SH-SY5Y (cell line): ENCODE measurements at regions not wholly inside any gene's neighbourhood (a gene's known extent, or its start where the extent isn't known, plus 50 kb on each side); places are given as distances from the start of the nearest gene placed in this dataset.

Experiments
- GATA2 ChIP-seq: IDR thresholded peaks from 2 replicates; pipeline ENCODE4 v1.6.1; 2011; ENCODE audit warnings: mild to moderate bottlenecking, low read depth, low read length
- GATA3 ChIP-seq: IDR thresholded peaks from 2 replicates; pipeline ENCODE4 v1.6.1; 2011; ENCODE audit warnings: low read depth, mild to moderate bottlenecking, low read length, moderate library complexity

DNA sequence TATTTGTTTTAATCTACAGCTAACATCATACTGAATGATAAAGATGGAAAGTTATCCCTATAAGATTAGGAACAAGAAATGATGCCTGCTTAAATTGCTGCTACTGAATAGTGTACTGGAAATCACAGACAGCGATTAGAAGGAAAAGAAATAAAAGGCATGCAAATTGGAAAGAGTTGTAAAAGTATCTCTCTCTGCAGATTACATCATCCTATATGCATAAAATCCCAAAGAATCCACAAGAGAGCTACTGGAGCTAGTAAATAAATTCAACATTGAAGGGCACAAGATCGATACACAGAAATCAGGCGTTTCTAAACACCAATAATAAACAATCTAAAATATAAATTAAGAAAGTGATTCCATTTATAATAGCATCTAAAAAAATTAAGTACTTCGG lies 75.3 kb upstream of the SIMC1 start:
- no peak for TF ChIP-seq GATA3
- no peak for TF ChIP-seq GATA2

DNA sequence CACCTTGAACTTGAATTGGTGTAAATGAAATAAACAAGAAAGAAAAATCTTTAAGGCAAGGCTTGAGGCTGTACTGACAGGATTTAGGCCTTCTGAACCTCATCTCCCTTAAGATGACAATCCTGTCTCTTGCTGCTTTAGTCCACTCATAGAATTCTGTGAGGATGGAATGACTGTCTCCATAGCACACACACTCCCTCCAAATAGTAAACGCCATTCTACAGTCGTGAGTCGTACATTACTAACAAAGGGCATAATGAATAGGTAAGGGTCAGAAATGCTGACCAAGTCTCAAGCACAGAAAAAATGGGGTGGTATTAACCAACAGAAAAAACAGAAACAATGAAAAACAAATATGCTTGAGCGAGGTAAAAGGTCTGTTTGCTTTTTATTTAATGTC lies 71.8 kb upstream of the SIMC1 start:
- TF ChIP-seq GATA2, result no peak
- no peak for TF ChIP-seq GATA3

DNA sequence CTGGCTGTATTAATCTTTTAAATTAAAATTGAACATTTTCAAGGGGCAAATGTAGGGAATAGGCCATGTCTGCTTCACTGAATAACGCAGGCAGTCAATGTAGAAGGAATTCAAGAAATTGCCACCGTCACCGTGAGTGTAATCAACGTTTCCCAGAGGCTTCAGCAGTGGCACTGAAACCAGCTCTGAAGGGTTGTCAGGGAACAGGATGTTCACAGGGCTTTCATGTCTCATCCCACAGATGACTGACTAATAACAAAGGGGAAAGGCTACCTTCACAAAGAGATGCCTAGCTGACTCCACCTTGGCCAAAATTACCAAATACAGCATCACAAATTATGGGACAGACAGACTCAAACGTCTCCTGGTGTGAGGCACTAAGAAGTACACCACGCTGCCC lies 70.4 kb upstream of the SIMC1 start:
- TF ChIP-seq GATA2 (no peak), GATA3 (no peak)

DNA sequence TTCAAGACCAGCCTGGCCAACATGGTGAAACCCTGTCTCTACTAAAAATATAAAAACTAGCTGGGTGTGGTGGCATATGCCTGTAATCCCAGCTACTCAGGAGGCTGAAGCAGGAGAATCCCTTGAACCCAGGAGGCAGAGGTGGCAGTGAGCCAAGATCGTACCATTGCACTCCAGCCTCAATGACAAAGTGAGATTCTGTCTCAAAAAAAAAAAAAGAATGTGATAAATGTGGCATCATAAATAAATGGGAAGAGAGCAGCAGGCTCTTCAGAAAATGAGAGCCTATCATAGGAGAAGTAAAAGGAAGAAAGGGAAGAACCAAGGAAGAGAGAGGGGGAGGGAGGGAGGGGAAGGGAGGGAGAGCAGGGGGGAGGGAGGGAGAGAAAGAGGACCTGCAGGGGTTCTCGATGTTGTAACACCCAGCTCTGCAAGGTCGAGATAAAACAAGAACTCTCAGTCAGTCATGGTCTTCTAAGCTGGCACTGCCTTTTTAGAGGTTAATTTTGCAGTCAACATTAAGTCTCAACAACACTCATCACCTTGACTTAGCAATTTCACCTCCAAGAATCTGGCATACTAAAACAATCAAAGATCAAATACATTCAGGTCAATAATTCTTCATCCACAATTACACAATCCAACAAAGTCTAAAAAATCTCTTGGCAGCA lies 68.7 kb upstream of the SIMC1 start:
- TF ChIP-seq GATA3, result no peak

DNA sequence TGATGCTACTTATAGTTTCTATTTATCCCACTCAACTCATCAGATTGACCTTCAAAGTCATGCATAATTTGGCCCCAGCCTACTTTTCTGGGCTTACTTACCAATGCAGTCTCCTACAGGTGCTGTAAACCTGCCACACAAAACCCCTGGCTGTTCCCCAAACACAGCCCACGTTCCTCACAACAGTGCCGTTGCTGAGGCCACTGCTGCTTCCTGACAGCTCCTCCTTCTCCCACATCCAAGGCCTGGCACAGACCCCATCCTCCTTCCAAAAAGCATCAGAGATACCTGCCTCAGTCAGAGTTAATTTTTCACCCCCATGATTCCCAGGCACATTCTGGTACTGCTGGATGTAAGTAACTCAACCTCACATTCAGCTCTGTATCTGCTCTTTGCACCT lies 68.1 kb upstream of the SIMC1 start:
- no peak for TF ChIP-seq GATA3
- TF ChIP-seq GATA2, result no peak

DNA sequence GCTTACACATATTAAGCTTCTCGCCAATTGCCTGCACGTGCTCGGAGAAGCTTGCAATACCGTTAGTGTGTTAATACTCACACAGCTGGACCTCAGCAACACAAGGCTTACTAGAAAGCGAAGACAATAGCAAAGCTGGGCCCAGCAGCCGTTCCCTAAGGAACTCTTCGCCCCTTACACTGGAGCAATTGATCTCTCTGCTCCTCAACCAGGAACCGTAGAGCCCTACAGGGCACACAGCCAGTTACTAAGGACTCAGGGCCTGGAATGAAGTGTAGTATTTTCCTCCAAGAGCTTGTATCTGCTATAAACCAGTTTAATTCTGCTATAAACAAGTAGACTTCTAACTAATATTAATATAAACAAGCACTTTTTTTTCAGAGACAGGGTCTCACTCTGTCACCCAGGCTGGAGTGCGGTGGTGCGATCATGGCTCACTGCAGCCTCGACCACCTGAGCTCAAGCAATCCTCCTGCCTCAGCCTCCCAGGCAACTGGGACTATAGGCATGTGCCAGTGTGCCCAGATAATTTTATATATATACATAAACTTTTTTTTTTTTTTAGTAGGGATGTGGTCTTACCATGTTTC lies 67.0 kb upstream of the SIMC1 start:
- TF ChIP-seq GATA2 (no peak), GATA3 (no peak)

DNA sequence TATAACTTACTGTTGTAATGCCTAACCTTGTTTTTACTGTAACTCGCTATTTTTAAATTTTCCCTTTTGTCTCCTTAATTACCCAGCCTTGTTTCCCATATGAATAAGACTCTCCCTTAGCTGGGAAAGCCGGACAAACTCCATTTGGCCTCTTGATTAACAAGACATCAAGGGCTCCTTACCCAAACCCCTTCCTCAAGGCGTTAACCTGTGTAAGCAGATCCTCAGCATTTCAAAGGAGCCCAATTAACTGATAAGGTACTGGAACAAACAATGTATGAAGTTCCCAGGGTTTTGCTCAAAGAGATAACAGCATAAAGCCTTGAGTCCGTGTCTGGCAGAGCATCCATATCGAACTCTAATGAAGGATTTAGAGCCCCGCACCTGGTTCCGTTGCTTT lies 66.0 kb upstream of the SIMC1 start:
- TF ChIP-seq GATA3, result no peak

DNA sequence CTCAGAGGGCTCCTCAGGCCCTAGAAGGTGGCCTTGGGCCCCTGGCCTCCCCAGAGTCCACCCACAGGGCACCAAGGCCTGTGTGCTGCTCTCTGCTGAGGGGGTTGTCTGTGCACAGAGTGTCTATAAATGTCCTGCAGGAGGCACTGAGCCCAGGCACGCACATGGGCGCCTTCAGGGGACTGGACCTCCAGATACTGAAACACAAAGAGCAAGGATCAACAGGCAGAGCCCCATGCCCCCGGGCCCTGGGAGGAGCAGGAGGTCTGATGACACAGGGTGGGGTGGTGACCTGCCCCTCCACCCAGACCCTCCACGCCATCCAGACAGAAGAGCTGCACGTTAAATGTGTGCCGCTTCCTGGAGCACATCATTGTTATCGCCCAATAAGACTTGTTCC lies 64.6 kb upstream of the SIMC1 start:
- TF ChIP-seq GATA2 (no peak), GATA3 (no peak)

DNA sequence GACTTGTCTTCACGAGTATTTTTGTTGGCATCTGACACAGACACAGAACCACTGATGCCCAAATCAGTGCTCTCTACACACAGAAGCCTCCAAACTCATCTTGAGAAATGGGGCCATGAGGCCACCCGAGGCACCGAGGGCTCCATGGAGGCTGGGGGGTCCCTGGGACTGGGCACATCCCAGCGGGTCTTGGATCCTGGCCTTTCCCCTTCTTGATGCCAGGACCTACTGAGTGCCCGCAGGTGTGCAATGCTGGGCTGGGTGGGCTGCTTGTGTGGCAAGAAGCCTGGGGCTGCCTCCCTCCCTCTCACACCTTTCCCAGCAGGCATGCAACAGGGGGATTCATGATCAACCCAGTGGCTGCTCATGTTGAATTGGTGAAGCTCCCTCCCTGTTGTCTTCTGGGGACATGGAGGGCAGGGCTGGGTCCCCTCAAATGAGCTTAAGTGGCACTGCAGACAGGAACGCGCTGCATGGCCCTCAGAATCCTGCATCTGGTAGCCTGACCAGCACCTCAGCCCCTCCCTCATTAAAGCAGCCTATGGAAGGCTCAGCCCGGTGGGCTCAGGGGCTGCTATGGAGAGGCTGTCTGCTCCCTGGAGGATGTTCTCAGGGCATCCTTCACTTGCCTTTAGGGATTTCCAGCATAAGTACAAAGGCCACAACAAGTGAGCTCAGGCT lies 63.7 kb upstream of the SIMC1 start:
- TF ChIP-seq GATA2 (no peak), GATA3 (no peak)

DNA sequence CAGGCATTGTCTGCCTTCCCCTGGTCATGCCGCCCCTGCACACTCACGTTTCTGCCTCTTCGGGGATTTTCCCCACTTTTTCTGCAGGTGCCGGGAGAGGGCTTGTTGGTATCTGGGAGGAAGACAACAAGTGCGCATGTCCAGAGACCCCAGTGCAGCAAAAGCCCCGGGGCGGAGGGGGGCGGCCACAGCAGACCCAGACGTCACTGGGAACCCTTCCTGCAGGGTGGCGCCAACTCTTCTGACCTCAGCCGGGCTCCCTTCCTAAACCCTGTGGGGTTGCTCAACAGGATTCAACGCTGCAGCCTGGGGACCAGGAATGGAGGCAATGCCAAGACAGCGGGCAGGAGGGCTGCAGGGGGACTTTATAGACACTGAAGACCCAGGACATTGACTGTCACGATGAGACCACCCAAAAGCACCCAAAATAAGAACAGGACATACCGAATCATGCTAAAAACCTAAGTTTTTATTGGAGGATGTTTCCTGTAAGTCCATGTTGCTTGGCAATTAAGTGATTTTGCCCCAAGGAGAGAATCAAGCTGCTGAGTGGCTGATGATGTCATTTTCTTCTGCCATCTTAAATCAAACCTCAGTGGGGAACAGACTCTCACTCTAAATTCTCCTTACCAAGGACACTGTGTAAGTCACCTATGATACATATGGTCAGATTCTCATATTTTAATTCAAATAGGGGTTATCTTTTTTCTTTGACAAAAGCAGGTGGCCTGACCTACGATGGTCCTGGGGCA lies 62.9 kb upstream of the SIMC1 start:
- no peak for TF ChIP-seq GATA2
- TF ChIP-seq GATA3, result no peak

DNA sequence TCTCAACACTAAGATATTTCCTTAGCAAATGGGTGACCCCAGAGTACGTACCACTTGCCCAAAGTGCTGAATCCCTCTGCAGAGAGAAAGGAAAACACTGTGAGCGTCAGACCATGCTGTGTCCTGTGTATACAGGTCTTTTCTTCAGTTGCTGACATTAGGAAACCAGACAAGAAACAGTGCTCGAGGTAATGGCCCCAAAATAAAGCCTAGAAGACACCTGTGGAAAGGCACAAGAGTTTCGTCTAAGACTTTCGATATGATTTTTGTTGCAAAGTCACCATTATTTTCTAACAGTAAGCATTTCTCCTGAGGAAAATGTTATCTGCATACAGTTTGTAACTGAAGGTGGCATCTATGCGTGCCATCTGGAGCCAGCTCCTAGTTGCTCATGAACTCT lies 62.0 kb upstream of the SIMC1 start:
- TF ChIP-seq GATA3, result no peak
- TF ChIP-seq GATA2, result no peak

DNA sequence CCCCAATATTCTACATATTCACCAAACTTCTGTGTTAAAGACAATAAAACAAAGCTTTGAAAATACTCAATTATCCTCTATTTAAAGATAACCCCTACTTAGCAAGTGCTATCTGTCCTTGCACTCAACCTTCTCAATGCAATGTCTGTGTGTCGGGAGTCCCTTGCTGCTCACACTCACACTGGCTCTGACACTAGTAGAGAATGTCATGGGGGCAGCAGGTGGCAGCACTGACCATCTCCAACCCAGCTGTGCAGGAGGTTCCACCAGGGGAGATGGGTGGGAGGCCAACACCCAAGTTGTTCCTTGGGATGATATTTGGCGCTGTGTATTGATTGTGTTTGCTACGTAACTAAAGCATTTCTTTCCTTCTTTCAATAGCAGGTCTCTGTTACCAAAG lies 59.4 kb upstream of the SIMC1 start:
- TF ChIP-seq GATA2 (no peak), GATA3 (no peak)

DNA sequence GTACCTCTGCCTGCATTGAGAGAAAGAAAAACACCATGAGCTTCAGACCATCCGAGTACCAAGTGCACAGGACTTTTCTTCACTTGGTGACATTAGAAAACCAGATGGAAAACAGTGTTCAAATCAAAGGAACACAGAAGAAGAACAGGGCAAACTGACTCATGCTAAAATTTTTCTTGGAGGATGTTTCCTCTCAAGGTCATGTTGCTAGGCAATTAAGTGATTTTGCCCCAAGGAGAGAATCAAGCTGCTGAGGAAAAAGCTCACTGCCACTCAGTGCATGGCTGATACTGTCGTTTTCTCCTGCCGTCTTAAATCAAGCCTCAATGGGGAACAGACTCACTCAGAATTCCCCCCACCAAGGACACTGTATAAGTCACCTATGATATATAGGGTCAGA lies 57.9 kb upstream of the SIMC1 start:
- TF ChIP-seq GATA3 (no peak), GATA2 (no peak)

DNA sequence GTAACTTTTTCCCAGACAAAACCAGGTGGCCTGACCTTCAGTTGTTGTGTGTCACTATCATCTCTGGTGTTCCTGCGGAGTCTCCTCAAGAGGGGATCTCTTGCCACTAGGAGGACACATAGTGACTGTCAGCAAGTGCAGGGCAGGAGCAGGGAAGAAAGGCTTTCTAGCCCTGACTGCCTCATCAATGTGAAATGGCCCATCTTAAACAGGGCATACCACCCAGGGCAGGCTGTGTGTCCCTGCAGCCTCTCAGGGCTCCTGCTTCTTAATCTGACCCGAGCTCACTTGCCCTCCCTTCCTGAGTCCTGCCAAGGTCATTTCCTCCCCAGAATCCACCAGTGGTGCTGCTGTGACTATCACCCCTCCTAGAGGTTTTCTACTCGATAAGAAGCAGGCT lies 57.4 kb upstream of the SIMC1 start:
- TF ChIP-seq GATA3, result no peak
- no peak for TF ChIP-seq GATA2
